ENCODE measurements at regions not wholly inside any gene's neighbourhood (a gene's known extent, or its start where the extent isn't known, plus 50 kb on each side); places are given as distances from the start of the nearest gene placed in this dataset.
"Not testable (repeated sequence)": the region's sequence is repeated elsewhere in the genome, so short reads cannot be mapped to it uniquely, and the experiment has no call there.

GRCh38 chr10:29199941-29200679 is 88.8 kb upstream of the LYZL1 start:
- intact Hi-C loops (cut with DNase I): no loop called here
- no peak for DNase-seq (ENCODE audit: low spot score)

GRCh38 chr10:29202386-29202940 is 86.4 kb upstream of the LYZL1 start:
- intact Hi-C loops (cut with DNase I): no loop called here
- DNase-seq (ENCODE audit: low spot score): no peak

GRCh38 chr10:29203432-29203831 is 85.4 kb upstream of the LYZL1 start:
- intact Hi-C loops (cut with DNase I): no loop called here

GRCh38 chr10:29204070-29204800 is 84.6 kb upstream of the LYZL1 start:
- intact Hi-C loops (cut with DNase I): no loop called here
- no peak for DNase-seq (ENCODE audit: low spot score)

More at GRCh38 chr10:29203432-29203831, 85.4 kb upstream of the LYZL1 start:
- DNase-seq (ENCODE audit: low spot score): no peak

GRCh38 chr10:29205787-29206186 is 83.1 kb upstream of the LYZL1 start:
- intact Hi-C loops (cut with DNase I): no loop called here
- no peak for DNase-seq (ENCODE audit: low spot score)

- intact Hi-C loops (cut with DNase I): no loop called here
- no peak for DNase-seq (ENCODE audit: low spot score)
These were observed 80.0 kb upstream of the LYZL1 start for GRCh38 chr10:29208845-29209244.

GRCh38 chr10:29209830-29210229 is 79.0 kb upstream of the LYZL1 start:
- intact Hi-C loops (cut with DNase I): no loop called here
- no peak for DNase-seq (ENCODE audit: low spot score)

- intact Hi-C loops (cut with DNase I): no loop called here
- no peak for DNase-seq (ENCODE audit: low spot score)
These were observed 78.5 kb upstream of the LYZL1 start for GRCh38 chr10:29210266-29210868.

- intact Hi-C loops (cut with DNase I): no loop called here
These were observed 76.3 kb upstream of the LYZL1 start for GRCh38 chr10:29212597-29212996.

GRCh38 chr10:29214551-29214950 is 74.3 kb upstream of the LYZL1 start:
- DNase-seq (ENCODE audit: low spot score): no peak

More at GRCh38 chr10:29212597-29212996, 76.3 kb upstream of the LYZL1 start:
- no peak for DNase-seq (ENCODE audit: low spot score)

GRCh38 chr10:29217292-29217738 is 71.6 kb upstream of the LYZL1 start:
- intact Hi-C loops (cut with DNase I): no loop called here
- no peak for DNase-seq (ENCODE audit: low spot score)

More at GRCh38 chr10:29214551-29214950, 74.3 kb upstream of the LYZL1 start:
- intact Hi-C loops (cut with DNase I): no loop called here

- no peak for DNase-seq (ENCODE audit: low spot score)
- intact Hi-C loops (cut with DNase I): no loop called here
These were observed 65.5 kb upstream of the LYZL1 start for GRCh38 chr10:29223326-29223725.

- no peak for DNase-seq (ENCODE audit: low spot score)
- intact Hi-C loops (cut with DNase I): no loop called here
These were observed 64.2 kb upstream of the LYZL1 start for GRCh38 chr10:29224631-29225030.

GRCh38 chr10:29227201-29227600 is 61.7 kb upstream of the LYZL1 start:
- intact Hi-C loops (cut with DNase I): no loop called here
- no peak for DNase-seq (ENCODE audit: low spot score)

GRCh38 chr10:29228562-29228961 is 60.3 kb upstream of the LYZL1 start:
- no peak for DNase-seq (ENCODE audit: low spot score)
- intact Hi-C loops (cut with DNase I): no loop called here

- DNase-seq (ENCODE audit: low spot score): no peak
- intact Hi-C loops (cut with DNase I): no loop called here
These were observed 59.6 kb upstream of the LYZL1 start for GRCh38 chr10:29229258-29229705.

GRCh38 chr10:29236910-29237309 is 52.0 kb upstream of the LYZL1 start:
- intact Hi-C loops (cut with DNase I): loop anchor here (10.0 kb wide), 1 partner anchor 572 kb away; no protein-coding TSS in a partner anchor
- not testable (repeated sequence) for DNase-seq (ENCODE audit: low spot score)

GRCh38 chr10:29237786-29238185 is 51.1 kb upstream of the LYZL1 start:
- intact Hi-C loops (cut with DNase I): loop anchor here (10.0 kb wide), 1 partner anchor 573 kb away; no protein-coding TSS in a partner anchor
- DNase-seq (ENCODE audit: low spot score): no peak

GRCh38 chr10:29238523-29239135 is 50.2 kb upstream of the LYZL1 start:
- no peak for DNase-seq (ENCODE audit: low spot score)
- intact Hi-C loops (cut with DNase I): loop anchor here (10.0 kb wide), 1 partner anchor 574 kb away; no protein-coding TSS in a partner anchor
